Endothelial cell of umbilical vein (primary cell): ENCODE measurements at regions not wholly inside any gene's neighbourhood (a gene's known extent, or its start where the extent isn't known, plus 50 kb on each side); places are given as distances from the start of the nearest gene placed in this dataset.

Experiments used
- CTCF ChIP-seq, 2 donors: IDR thresholded peaks; 1 replicate in 1 of 2; 2 replicates in 1 of 2; pipeline ENCODE4 v1.5.1; 2011; ENCODE audit warnings: low read length in 2 of 2, mild to moderate bottlenecking in 2 of 2, moderate library complexity in 2 of 2, control low read depth in 1 of 2, inconsistent platforms in 1 of 2, low read depth in 1 of 2; ENCODE audit not compliant: insufficient read depth in 1 of 2; ENCODE audit errors: extremely low read depth in 1 of 2
- EZH2 ChIP-seq: IDR thresholded peaks from 2 replicates; pipeline ENCODE4 v1.6.1; 2012; ENCODE audit warnings: borderline replicate concordance, low read depth, mild to moderate bottlenecking, moderate library complexity, low read length, inconsistent platforms; ENCODE audit not compliant: severe bottlenecking
- FOS ChIP-seq: IDR thresholded peaks from 2 replicates; pipeline ENCODE4 v1.6.1; 2011; ENCODE audit warnings: mild to moderate bottlenecking, low read length, moderate library complexity, borderline replicate concordance; ENCODE audit not compliant: insufficient read depth
- JUN ChIP-seq: IDR thresholded peaks from 2 replicates; pipeline ENCODE4 v1.6.1; 2011; ENCODE audit warnings: borderline replicate concordance, low read depth; ENCODE audit not compliant: insufficient read length, insufficient read depth
- MAX ChIP-seq: IDR thresholded peaks from 2 replicates; pipeline ENCODE4 v1.6.1; 2011; ENCODE audit not compliant: insufficient read depth, insufficient read length
- MYC ChIP-seq: IDR thresholded peaks from one replicate; pipeline ENCODE4 v1.6.1; 2011; ENCODE audit warnings: mild to moderate bottlenecking, low read depth, low read length
- POLR2A ChIP-seq: IDR thresholded peaks from 2 replicates; pipeline ENCODE4 v1.6.1; 2012; ENCODE audit warnings: low read depth, mild to moderate bottlenecking, control low read depth, low read length
- POLR2AphosphoS5 ChIP-seq: IDR thresholded peaks from 2 replicates; pipeline ENCODE4 v1.6.1; 2012; ENCODE audit warnings: low read depth, mild to moderate bottlenecking, control low read depth, low read length, moderate library complexity; ENCODE audit not compliant: insufficient read depth

GRCh38 chr3:17951241-17951640 lies 208.8 kb upstream of the TBC1D5 start:
- TF ChIP-seq CTCF (IDR thresholded peaks at IDR 0.05; ENCODE audit: extremely low read depth in 1 of 2, insufficient read depth in 1 of 2, low read depth in 1 of 2, low read length in 2 of 2) (no peak), EZH2 (no peak), POLR2A (no peak), JUN (no peak), POLR2AphosphoS5 (no peak), MYC (no peak), MAX (no peak), FOS (no peak)
